Suppressor macrophage treated with lipopolysaccharide for 1 hour (primary cell): ENCODE measurements at regions not wholly inside any gene's neighbourhood (a gene's known extent, or its start where the extent isn't known, plus 50 kb on each side); places are given as distances from the start of the nearest gene placed in this dataset.
"Not testable (repeated sequence)": the region's sequence is repeated elsewhere in the genome, so short reads cannot be mapped to it uniquely, and the experiment has no call there.

Experiments used
- DNase-seq, 3 donors: peaks; one replicate each; pipeline ENCODE4 v3.0.0-alpha.2; 2020 to 2022

DNA sequence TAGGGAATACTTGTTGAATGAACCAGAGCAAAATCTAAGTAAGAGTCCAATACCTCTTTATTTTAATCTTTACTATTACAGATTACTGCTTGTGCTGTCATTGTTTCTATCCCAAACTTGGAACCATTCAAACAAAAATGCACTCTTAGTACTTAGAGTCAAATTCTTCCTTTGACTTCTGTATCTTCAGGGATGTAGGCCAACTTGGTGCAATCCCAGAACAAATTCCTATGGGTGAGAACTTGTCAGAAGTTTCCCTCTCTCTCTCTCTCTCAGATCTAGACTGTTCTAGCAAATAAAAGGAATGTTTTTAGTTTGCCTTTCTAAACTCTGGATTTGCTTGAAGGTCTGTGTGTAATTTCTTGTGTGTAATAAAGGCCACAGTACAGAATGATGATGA is 329.0 kb upstream of the TMTC4 start:
- DNase-seq, result no peak

DNA sequence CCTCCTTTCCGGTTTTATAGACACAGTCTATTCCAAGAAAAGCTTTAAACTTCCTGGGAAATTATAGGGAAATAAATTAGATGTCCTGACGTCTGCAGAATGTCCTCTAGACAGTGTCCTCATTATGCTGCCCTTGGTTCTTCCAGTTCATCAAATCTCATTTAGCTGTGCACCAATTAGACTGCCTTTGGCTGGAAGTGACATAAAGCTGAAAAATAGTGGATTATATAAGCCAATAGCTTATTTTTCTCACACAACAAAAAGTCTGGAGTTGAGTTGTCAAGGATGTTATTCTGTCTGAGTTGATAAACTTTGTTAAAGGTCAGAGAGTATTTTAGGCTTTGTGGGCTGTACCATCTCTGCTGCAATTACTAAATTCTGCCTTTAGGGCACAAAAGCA is 314.8 kb upstream of the TMTC4 start:
- DNase-seq, result no peak

DNA sequence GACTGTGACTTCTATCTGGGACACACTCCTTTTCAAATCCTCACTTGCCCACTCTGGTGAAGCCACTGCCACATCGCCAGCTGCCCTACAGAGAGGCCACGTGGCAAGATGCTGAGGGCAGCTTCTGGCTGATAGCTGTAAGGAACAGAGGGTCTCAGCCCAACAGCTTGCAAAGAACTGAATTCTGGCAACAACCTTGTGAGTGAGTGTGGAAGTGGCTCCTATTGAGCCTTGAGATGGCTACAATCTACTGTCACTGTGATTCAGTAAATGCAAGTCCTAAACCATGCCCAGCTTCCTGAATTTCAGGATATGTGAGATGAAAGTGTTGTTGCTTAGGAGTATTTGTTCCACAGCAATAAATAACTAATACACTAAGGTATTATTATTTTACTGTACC is 314.3 kb upstream of the TMTC4 start:
- no peak for DNase-seq

DNA sequence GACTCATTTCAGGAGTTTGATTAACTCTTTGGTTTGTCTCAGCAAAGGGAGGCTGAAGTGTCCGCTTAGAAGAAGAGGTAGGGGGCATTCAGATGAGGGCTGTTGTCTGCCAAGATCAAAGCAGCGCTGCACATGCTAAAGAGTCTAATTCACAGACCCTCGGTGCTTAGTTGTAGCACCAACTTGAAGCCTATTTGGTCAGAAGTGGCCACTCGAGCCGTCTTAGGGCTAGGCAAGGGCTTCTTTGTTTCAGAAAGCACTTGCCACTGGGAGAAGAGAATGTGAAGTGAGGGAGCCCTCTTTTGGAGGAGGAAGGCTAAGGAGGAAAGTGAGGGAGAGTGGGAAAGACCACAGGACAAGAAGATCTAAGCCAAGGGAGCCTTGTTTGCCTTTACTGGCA is 313.4 kb upstream of the TMTC4 start:
- DNase-seq, result no peak

DNA sequence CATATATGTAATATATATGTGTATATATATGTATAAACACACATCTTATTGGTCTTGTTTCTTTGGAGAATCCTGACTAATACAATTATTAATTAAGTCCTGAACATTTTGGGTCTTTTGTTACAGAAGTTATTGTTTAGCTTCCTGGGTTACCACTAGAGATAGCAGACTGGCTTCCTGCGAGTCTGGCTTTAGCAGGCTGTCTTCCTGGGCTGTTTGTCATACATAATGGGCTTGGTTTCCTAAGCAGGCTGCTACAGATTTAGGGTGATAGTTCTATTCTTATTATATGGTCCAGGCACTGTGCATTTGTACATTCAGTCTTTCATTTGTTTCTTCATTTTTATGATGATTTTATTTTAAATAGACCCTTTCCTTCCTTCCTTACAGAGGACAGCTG is 312.0 kb upstream of the TMTC4 start:
- no peak for DNase-seq

DNA sequence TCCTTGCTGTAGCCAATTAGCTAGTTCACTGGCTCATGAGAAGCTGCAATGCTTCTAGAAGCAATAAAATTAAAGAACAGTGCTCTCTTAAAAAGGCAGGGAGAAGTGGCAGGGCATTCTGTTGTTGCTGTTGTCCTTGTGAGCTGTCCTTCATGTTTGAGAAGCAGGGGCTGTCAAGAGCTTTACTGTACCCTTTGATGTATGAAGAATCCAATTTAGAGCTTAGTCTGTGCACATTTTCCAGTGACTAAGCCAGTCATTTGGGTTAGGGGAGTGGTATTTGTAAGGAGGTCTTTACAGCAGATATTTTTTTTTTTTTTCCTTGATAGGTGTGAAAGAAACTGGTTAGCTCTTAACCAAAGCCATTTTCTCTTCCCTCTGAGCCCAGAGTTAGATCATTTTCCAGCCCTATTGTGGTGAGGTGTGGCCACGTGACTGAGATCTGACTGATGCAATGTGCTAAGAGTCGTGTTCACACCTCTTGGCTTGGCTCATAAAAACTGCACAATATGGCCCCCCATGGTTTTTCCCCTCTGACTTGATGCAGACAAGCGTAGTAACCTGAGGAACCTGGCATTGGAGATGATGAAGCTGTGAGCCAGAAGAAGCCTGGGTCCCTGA is 309.6 kb upstream of the TMTC4 start:
- DNase-seq, result no peak

DNA sequence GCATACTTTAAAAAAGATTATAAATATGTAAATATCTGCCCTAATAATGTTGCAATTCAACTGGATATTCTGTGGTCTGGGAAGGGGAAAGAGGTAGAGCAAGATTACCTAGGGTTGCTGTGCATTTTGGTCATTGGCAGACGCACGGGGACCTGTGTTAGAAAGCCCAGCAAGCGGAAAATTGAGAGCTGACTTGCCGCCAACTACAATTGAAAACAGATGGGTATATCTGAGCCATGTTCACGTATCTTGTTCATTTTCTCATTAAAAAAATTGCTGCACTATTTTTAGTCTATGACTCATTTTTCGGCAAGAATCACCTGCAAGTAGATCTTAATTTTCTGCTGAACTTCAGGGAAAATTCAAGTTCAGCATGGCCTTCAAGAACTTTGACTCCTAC is 308.5 kb upstream of the TMTC4 start:
- no peak for DNase-seq

DNA sequence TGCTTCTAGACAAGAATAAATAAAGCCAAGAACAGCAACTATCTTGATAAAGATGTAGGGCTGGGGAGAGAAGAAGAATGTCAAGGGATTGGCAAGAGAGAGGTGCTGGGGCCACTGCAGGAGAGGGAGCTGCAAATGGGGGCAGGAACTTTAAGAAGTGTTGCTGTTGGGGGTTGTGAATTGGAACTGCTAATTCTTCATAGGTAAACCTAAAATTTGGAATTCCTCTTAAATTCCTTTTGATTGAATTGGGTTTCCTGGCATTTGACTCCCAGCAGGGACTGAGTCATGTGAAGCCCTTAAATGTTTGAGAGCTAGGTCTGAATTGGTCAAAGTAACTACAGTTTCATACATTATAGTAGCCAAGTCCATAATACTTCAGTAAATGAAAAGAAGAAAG is 305.6 kb upstream of the TMTC4 start:
- no peak for DNase-seq

DNA sequence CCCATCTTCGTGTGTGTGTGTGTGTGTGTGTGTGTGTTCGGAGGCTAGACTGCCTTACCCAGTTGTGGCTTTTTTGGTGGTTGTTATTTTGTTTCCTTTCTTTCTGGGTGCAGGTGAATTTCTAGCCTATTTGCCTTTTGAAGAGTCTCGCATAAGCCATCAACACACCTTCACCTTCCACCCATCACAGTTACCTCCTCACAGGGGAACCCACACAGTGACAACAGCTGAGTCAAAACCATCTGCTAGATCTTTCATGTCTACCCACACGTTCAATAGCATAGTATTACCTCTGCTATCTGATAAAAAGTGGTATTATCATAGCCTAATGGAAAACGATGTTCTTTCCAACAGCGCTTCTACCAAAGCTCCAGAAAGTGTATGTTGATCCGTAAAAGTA is 303.2 kb upstream of the TMTC4 start:
- no peak for DNase-seq

DNA sequence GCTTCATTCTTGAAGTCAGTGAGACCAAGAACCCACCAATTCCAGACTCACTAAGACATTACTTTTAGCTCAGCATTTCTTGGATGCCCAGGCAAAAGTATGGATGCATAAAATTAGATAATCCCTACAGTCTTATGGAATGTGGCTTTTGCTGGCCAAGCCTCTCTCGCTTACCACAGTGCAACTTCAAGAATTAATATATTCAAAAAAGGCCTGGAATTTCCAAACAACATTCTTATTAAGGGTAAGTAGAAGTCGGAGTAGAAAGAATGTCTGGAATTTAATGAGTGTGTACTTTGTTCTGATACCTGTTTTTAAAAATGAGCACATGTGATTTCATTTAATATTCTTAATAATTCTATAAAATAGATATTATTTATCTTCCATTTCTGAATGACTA is 302.4 kb upstream of the TMTC4 start:
- DNase-seq, result no peak

DNA sequence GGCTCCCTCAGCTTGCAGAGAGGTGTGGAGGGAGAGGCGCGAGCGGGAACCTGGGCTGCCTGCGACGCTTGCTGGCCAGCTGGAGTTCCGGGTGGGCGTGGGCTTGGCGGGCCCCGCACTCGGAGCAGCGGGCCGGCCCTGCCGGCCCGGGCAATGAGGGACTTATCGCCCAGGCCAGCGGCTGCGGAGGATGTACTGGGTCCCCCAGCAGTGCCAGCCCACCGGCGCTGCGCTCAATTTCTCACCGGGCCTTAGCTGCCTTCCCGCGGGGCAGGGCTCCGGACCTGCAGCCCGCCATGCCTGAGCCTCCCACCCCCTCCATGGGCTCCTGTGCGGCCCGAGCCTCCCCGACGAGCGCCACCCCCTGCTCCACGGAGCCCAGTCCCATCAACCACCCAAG is 301.1 kb upstream of the TMTC4 start:
- DNase-seq, result not testable (repeated sequence)

DNA sequence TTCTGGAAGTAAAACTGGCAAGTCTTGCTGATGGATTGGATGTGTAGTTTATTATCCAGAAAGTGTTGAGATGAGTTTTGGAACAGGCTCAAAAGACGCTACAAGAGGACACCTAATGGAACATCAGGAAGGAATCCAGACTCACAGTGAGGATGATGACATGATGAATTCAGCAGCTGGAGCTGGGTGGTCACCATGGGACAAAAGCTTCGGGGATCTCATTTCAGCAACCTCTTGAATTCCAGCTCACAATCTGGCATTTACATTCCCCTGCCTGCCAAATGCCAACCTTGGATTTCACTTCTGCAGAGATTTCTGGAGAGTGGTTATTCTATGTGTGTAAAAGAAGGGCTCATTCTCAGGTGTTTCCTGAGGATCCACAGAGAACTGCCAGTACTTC is 288.0 kb upstream of the TMTC4 start:
- DNase-seq, result no peak

DNA sequence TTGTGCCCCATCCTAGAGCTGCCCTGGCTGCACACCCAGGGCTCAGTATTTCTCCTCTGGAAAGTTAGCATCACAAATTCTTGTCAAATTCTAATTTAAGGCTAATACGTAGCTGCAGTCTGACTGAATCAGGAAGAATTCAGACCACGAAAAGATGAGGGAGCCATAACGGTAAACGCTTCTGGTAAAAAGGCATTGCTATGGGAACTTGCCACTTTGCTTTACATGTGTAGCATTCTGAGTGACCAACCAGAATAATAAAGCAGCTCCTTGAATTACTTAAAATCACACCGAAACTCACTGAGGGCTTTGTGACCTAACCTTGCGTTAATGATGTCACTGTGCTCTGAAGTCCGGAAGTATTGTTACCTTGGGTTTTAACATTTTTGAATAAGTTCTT is 286.6 kb upstream of the TMTC4 start:
- DNase-seq, result no peak

DNA sequence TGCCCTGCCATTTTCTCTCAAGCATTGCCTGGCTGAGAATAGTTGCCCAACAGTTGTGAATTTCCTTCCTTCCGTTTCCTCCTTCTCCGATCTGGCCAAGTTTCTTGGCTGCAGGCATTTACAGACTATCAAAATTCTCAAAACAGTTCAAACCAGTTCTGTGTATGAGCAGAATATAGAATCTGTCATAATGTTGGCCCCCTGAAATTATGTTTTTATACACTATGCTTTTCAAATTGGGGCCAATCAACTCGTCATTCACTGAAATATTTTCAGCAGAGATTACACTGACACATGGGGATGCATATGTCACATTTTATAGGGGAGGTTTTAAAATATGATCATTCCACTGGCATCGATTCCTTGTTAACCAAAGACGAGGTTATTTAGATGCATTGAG is 284.2 kb upstream of the TMTC4 start:
- DNase-seq, result no peak

DNA sequence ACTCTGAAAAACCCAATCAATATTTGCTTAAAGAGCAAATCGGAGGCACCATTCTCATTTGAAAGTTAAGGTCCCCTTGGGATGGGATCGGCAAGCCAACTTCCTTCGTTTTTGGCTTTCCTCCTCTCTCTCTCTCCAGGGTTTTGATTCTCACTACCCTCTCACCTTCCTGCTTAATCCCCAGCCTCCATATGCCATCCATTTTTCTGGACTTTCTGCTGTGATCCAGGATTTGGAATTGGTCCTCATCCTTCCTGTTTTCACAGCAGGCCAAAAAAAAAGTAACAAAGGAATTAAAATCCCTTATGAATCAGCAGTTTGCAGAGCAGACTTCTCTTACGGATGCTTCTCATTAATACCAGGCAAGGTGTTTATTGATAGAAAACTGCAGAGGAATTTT is 283.1 kb upstream of the TMTC4 start:
- no peak for DNase-seq

DNA sequence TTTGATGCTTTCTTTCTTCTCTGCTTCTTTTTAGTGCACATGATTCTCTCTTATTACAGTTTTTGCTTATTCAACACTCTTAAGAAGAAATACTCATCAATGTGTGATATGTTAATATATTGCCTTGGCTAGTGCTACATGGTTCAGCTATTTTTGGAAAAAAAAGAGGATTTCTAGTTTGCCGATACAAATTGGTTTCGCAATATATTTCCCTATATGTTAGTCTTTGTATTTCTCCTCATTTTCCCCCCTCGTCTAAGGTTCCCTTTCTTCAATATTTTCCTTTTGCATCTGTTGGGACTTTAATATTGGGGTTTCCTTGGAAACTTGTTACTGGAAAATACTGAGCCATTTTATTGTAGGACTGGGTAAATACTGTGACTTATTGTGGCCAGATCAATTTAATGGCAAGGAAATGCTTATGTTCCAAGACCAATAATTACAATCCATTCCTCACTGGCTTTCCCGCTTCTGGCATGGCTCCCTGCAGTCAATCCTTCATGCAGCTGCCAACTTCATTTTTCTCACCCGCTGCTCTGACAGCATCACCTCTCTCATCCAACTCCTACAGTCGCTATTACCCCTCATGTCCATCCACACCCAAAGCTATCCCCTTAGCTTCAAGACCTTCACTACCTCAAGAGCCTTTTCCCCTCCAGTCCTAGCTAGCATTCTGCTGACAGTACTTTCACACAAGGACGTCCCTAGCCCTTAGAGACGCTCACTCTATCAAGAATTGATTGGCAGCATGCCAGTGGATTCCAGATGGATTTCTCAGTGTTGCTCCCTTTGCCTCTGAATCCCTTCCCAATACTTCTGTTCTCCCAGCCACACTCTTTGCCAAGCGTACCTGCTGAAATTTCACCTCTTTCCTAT is 280.1 kb upstream of the TMTC4 start:
- no peak for DNase-seq

DNA sequence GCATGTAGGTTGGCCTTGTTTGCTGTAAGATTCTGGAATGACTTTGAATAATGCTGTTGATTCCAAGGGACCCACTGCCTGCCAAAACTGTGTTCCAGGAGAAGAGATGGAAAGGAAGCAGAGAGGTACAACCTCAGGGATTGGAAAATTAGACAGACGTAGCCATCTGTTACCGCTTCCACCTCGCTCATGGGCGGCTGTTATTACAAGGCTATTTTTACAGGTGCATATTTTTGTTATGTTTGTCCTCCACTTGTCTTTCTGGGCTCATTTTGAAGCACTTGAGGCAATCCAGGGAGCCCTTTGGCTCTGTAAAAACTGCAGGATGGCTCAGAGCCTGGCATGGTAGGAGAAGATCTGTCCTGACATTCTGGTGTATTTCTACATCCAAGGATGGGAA is 276.4 kb upstream of the TMTC4 start:
- DNase-seq, result no peak

DNA sequence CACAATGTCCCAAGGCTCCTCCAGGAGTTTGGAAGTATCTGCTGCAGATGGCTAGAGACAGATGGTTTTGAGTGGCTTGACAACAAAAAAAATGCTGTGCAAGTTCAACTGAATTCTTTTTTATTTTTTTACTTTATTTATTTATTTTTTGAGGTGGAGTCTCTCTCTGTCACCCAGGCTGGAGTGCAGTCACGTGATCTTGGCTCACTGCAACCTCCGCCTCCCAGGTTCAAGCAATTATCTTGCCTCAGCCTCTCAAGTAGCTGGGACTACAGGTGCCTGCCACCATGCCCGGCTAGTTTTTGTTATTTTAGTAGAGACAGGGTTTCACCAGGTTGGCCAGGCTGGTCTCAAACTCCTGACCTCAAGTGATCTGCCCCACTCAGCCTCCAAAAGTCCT is 274.3 kb upstream of the TMTC4 start:
- DNase-seq, result not testable (repeated sequence)

DNA sequence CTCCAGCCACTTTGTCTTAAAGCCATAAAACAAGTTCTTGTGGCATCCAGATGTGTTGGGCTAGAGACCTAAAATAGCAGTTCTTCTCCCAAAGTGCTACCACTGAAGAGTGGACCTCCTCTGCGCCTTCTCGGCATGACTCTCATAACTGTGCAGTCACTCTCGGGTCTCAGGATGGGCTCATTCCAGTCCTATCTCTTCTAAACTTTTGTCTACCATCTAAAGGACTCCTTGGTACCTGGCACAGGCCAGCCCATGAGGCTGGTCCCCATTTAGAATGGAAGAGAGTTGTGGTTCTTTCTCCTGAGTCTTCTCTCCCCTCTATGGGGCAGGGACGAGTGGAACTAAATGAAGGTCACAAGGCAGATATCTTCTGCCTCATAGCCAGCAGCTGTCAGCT is 272.0 kb upstream of the TMTC4 start:
- DNase-seq, result no peak

DNA sequence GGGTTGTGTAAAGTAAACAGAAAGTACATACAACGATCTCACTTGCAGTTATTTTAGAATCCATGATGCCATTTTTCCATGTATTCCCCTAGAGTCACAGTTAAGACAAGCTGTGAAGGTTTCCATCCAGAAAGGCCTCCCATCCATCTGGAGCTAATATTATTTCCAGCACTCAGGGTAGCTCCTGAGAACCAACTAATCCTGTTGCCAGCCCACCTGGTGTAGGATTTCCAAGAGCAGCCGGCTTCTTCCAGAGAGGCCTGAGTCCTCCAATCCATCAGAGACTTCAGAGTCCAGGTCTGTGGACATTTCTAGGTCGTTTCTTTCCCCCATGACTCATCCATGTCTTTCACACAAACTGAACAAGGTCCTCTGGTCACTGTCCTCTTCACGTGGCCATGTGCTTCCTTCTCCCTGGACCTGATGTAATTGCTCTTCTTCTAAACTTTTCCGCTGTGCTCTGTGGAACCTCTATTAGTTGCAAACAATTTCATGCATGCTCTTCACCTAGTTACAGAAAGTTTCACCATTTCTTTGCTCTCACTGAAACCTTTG is 270.3 kb upstream of the TMTC4 start:
- no peak for DNase-seq

DNA sequence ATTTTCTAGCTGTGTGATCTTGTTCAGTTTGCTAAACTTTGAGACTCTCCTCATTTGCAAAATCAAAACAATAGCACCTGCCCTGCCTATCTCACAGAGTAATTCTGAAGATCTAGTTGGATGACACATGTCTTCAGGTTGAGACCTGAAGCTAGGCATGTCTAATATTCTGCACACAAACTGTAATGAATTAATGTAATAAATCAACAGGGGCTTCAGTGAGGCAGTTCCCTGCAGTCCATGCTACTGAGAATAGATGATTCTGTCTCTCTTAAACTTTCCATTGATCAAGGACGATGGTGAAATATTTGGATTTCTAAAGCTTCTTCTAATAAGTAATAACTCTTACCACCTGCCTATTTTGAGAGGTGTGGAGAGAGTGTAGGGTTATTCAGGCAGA is 268.1 kb upstream of the TMTC4 start:
- DNase-seq, result no peak

DNA sequence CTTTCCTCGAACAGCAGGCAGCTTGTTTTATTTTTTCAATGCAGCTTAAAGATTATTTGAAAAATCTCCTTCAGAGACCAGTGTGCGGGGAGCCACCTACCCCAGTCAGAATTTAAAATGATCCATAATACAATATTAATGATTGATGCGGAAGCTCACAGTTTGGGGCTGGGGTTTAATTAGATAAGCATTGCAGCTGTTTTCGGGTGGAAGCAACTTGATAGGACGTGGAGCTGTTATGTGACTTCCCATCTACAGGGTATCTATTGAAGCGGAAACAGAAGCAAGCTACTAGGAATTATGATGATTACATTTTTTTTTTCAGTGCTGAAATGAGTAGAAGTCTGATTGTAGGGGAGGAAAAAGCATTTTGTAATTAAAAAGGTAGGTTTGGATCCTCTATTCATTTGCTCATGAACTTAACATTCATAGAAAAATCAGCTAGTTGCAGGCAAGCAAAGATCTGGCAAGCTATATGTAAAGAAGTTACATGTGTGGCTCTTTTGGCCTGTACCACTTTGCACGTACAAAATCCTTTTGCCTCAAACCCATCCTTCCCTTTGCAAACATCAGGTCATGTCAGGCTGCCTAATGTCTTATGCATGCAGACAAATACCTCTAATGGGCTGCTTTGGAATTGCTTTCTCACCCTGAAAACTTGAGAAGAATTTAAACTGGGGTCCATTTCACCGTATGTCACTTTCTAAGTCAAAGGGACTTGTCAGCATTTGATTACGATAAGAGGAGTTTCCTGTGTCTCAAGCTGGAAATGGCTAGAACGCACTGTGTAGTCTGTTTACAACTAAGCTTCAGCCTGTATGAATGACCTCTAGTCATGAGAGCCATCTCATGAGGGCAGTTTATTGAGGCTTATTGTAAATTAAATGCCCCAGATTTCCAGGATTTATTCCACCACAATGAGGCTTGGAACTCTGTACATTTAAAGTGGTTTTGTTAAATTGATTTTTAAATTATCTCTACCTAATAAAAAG is 267.1 kb upstream of the TMTC4 start:
- no peak for DNase-seq

DNA sequence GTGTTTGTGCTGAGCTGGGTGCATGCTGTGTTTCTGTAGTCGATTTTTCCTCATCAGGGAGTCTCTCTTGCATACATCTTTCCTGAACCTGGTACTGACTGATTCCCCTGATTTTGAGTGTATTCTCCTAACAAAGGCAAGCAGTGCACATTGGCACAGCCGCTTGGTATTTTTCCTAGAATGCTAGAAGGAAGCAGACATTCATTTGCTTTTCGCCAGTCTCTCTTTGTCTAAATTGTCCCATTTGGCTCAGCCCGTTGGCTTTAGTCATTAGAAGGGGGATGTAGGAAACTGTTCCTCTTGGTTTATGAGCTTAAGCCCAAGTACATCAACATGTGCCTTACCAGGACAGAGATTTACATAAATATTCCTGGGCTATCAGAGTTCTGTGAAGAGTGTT is 266.1 kb upstream of the TMTC4 start:
- DNase-seq, result no peak
